ENCODE measurements at regions not wholly inside any gene's neighbourhood (a gene's known extent, or its start where the extent isn't known, plus 50 kb on each side); places are given as distances from the start of the nearest gene placed in this dataset.

GRCh38 chr20:37584238-37584807 lies 56.6 kb upstream of the BLCAP start:
- TF ChIP-seq, protein P1, sequence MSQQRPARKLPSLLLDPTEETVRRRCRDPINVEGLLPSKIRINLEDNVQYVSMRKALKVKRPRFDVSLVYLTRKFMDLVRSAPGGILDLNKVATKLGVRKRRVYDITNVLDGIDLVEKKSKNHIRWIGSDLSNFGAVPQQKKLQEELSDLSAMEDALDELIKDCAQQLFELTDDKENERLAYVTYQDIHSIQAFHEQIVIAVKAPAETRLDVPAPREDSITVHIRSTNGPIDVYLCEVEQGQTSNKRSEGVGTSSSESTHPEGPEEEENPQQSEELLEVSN (IDR thresholded peaks at IDR 0.05; ENCODE audit: borderline replicate concordance, low read depth) = no peak
- TF ChIP-seq, protein P2, sequence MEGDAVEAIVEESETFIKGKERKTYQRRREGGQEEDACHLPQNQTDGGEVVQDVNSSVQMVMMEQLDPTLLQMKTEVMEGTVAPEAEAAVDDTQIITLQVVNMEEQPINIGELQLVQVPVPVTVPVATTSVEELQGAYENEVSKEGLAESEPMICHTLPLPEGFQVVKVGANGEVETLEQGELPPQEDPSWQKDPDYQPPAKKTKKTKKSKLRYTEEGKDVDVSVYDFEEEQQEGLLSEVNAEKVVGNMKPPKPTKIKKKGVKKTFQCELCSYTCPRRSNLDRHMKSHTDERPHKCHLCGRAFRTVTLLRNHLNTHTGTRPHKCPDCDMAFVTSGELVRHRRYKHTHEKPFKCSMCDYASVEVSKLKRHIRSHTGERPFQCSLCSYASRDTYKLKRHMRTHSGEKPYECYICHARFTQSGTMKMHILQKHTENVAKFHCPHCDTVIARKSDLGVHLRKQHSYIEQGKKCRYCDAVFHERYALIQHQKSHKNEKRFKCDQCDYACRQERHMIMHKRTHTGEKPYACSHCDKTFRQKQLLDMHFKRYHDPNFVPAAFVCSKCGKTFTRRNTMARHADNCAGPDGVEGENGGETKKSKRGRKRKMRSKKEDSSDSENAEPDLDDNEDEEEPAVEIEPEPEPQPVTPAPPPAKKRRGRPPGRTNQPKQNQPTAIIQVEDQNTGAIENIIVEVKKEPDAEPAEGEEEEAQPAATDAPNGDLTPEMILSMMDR (IDR thresholded peaks at IDR 0.05) = no peak
- TF ChIP-seq USF2 (IDR thresholded peaks at IDR 0.05) (no peak), SMC3 (IDR thresholded peaks at IDR 0.05) (no peak), CHD4 (IDR thresholded peaks at IDR 0.05; ENCODE audit: borderline replicate concordance) (no peak), HOXB5 (CRISPR knock-in tag; IDR thresholded peaks at IDR 0.05) (no peak), POLR2A (IDR thresholded peaks at IDR 0.05; ENCODE audit: low read length) (no peak), POLR2AphosphoS2 (conservative IDR thresholded peaks at IDR 0.05; ENCODE audit: low read length) (no peak), CEBPB (IDR thresholded peaks at IDR 0.05) (no peak), CHD2 (IDR thresholded peaks at IDR 0.05; ENCODE audit: low read length, partially characterized antibody) (no peak), EP300 (IDR thresholded peaks at IDR 0.05) (no peak), RFX5 (IDR thresholded peaks at IDR 0.05) (no peak)
